GM12891 (cell line): ENCODE measurements at regions not wholly inside any gene's neighbourhood (a gene's known extent, or its start where the extent isn't known, plus 50 kb on each side); places are given as distances from the start of the nearest gene placed in this dataset.
"Not testable (repeated sequence)": the region's sequence is repeated elsewhere in the genome, so short reads cannot be mapped to it uniquely, and the experiment has no call there.

Experiments used
- PAX5 ChIP-seq: IDR thresholded peaks from 2 replicates; pipeline ENCODE4 v1.6.1; 2011; ENCODE audit warnings: low read length, moderate library complexity, mild to moderate bottlenecking; ENCODE audit not compliant: insufficient read depth, severe bottlenecking
- POLR2A ChIP-seq: IDR thresholded peaks from 2 replicates; pipeline ENCODE4 v1.6.1; 2011; ENCODE audit warnings: low read depth, low read length, control low read depth
- POLR2AphosphoS5 ChIP-seq: IDR thresholded peaks from 2 replicates; pipeline ENCODE4 v1.6.1; 2011; ENCODE audit warnings: low read depth, low read length, control low read depth
- SPI1 ChIP-seq: IDR thresholded peaks from 2 replicates; pipeline ENCODE4 v1.6.1; 2011; ENCODE audit warnings: low read depth, low read length, control low read depth
- TAF1 ChIP-seq: IDR thresholded peaks from 2 replicates; pipeline ENCODE4 v1.6.1; 2011; ENCODE audit warnings: low read depth, low read length, control low read depth

DNA sequence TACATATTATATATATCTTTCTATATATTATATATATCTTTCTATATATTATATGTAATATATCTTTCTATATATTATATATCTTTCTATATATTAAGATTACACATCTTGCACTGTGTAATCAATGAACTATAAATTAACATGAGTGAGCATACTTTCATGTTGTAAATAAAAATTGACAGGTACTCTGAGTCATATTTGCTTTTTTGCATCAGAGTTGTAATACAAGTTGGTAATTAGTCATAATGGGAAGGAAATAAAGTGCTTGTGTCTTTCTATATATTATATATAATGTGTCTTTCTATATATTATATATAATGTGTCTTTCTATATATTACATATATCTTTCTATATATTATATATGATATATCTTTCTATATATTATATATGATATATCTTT is 172.5 kb upstream of the MAGI2 start:
- TF ChIP-seq POLR2A, POLR2AphosphoS5, TAF1, PAX5, SPI1: not testable (repeated sequence)
